GM12865 (cell line): ENCODE measurements at regions not wholly inside any gene's neighbourhood (a gene's known extent, or its start where the extent isn't known, plus 50 kb on each side); places are given as distances from the start of the nearest gene placed in this dataset.

ENCODE experiments used
- DNase-seq: peaks from one replicate; pipeline ENCODE4 v3.0.0; 2010; ENCODE audit warnings: low read depth
- H3K4me3 ChIP-seq: 2 replicates; pipeline ENCODE4 v1.5.1; 2011; ENCODE audit warnings: mild to moderate bottlenecking, low read depth, low read length, control low read depth
- TF ChIP-seq, protein P1 (sequence below): IDR thresholded peaks from 2 replicates; pipeline ENCODE4 v1.5.1; 2011; ENCODE audit warnings: low read length, control low read depth, low read depth, inconsistent platforms; ENCODE audit not compliant: insufficient read depth; ENCODE audit errors: missing control alignments

DNA sequence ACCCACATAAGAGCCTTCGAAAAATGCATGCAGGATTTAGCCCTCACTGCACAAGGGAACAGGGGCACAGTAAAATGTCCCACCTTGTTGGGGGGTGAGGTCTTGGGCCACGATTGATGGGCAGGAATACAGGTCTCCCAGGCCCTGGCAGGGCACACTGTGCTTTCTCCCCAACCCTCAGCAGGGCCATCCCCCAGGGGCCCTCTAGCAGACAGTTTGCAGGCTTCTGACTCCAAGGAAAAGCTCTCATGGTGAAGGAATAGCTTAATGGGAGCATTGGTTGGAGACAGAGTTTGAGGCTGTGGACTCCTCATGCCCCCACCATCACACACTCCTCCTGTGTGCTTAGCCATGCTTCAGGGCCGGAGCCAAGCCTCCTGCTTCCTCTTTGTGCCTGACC is 484.6 kb downstream of the ZNF536 start:
- no peak for DNase-seq
- H3K4me3 ChIP-seq: no peak overlapping the region
- TF ChIP-seq, protein P1, sequence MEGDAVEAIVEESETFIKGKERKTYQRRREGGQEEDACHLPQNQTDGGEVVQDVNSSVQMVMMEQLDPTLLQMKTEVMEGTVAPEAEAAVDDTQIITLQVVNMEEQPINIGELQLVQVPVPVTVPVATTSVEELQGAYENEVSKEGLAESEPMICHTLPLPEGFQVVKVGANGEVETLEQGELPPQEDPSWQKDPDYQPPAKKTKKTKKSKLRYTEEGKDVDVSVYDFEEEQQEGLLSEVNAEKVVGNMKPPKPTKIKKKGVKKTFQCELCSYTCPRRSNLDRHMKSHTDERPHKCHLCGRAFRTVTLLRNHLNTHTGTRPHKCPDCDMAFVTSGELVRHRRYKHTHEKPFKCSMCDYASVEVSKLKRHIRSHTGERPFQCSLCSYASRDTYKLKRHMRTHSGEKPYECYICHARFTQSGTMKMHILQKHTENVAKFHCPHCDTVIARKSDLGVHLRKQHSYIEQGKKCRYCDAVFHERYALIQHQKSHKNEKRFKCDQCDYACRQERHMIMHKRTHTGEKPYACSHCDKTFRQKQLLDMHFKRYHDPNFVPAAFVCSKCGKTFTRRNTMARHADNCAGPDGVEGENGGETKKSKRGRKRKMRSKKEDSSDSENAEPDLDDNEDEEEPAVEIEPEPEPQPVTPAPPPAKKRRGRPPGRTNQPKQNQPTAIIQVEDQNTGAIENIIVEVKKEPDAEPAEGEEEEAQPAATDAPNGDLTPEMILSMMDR: no peak

DNA sequence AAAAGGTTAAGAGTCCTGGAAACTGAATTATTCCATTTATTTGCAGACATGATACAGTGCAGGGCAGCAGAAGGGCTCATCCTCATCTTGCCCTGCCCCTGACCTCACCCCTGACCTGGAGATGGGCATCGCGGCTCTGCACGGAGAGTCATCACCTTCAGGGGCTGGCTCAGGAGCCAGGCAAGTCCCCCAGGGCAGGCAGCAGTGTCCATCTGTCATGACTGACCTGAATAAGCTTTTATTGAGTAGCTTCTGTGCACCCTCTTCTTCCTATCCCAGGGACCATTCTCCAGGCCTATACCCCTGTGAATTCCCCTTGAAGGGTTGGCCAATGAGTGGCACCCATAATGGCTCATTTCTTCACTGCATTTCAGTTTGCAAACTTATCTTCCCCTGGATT is 484.2 kb downstream of the ZNF536 start:
- DNase-seq: no peak
- TF ChIP-seq, protein P1: no peak
- H3K4me3 ChIP-seq: no peak overlapping the region

DNA sequence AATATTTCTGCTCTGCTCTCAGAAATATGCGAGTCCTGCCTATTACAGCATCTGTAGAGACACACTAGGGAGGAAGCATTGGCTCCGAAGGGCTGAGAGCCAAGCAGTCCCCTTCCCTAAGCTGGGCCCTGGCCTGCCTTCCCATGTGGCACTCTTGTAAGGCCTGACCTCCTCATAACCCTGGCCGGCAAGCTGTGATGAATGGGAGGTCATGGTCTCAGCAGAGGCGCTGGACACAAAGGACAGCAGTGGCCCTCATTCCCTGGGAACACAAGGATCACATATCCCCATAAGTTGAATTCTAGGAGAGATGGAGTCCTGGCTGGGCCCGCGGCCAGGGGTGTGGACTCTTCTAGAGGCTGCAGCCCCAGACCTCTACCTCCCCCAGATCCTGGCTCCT is 483.3 kb downstream of the ZNF536 start:
- DNase-seq: no peak
- no peak overlapping the region for H3K4me3 ChIP-seq
- TF ChIP-seq, protein P1: no peak

- H3K4me3 ChIP-seq: no peak overlapping the region
- no peak for DNase-seq
- TF ChIP-seq, protein P1: no peak
These were observed 482.5 kb downstream of the ZNF536 start for GRCh38 chr19:30854661-30855060.

DNA sequence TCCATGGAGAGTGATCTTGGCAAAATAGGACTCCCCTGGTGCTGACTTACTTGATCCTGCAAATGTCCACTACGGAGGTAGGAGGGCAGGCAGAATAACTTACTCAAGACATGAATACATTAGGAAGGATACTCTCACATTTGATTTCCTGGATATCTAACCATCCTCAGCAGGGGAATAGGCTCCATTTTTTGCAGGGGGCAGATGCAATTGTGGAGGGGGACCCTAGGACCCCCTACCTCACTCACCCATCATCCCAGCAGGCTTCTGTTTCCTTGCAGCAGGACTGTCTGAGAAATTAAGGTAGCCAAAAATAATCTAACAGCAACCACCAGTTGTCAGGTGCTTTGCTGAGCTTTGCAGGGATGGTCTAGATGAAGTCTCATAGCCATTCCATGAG is 482.0 kb downstream of the ZNF536 start:
- no peak overlapping the region for H3K4me3 ChIP-seq
- TF ChIP-seq, protein P1: no peak
- DNase-seq: no peak

DNA sequence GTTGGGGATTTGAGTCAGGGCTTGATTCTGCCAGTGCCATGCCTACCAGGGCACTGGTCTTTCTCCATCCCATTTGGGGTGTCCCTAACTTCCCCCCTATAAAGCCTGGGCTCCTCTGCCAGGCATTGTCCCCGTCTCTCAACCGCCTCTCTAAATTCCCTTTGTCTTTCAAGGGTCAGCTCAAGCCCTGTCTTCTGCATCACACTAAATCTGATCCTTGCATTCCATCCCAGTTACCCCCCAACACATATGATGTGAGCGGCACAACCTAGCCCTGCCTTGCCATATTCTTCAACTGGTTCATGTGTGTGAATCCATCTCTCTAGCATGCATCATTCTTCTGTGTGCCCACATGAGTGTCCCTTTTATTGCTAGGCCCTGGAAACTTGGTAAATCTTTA is 480.9 kb downstream of the ZNF536 start:
- no peak for DNase-seq
- TF ChIP-seq, protein P1: no peak
- no peak overlapping the region for H3K4me3 ChIP-seq

- no peak for DNase-seq
- H3K4me3 ChIP-seq: no peak overlapping the region
- TF ChIP-seq, protein P1: no peak
These were observed 480.0 kb downstream of the ZNF536 start for GRCh38 chr19:30852168-30852567.
